Esophagus muscularis mucosa (tissue), 4 donors: ENCODE measurements at regions not wholly inside any gene's neighbourhood (a gene's known extent, or its start where the extent isn't known, plus 50 kb on each side); places are given as distances from the start of the nearest gene placed in this dataset.

ENCODE experiments used
- DNase-seq: peaks from one replicate; pipeline ENCODE4 v3.0.0-alpha.2; 2017; ENCODE audit errors: extremely low spot score
- H3K27ac ChIP-seq, 4 donors: fragments of 200-600 bp; sonication (generic); replicated peaks in 1 of 4; 1 replicate in 3 of 4; 2 replicates in 1 of 4; pipeline ENCODE4 v1.5.1; 2016 to 2019; ENCODE audit warnings: mild to moderate bottlenecking in 1 of 4
- H3K27me3 ChIP-seq, 4 donors: fragments of 200-600 bp; sonication (generic); one replicate each; pipeline versions ENCODE4 v1.5.1 to v1.6.0; 2016 to 2019
- H3K36me3 ChIP-seq, 4 donors: fragments of 200-600 bp; sonication (generic); one replicate each; pipeline ENCODE4 v1.5.1; 2016 to 2019
- H3K4me1 ChIP-seq, 4 donors: fragments of 200-600 bp; sonication (generic); one replicate each; pipeline ENCODE4 v1.5.1; 2016 to 2019
- H3K4me3 ChIP-seq, 4 donors: fragments of 200-600 bp; sonication (generic); 1 replicate in 2 of 4; 2 replicates in 2 of 4; pipeline ENCODE4 v1.5.1; 2016 to 2019; ENCODE audit warnings: mild to moderate bottlenecking in 4 of 4, moderate library complexity in 1 of 4
- H3K9me3 ChIP-seq, 4 donors: fragments of 200-600 bp; sonication (generic); 1 replicate in 3 of 4; 2 replicates in 1 of 4; pipeline ENCODE4 v1.5.1; 2016 to 2019
- EP300 ChIP-seq: sonication (generic); formaldehyde crosslinking; IDR thresholded peaks from one replicate; pipeline ENCODE4 v1.6.1; 2017; ENCODE audit warnings: antibody characterized with exemption
- POLR2A ChIP-seq: fragments of 450-650 bp; IDR thresholded peaks from one replicate; pipeline ENCODE4 v1.6.1; 2017; ENCODE audit warnings: antibody characterized with exemption, moderate library complexity, mild to moderate bottlenecking, low read depth
- POLR2AphosphoS5 ChIP-seq, 2 donors: sonication (generic); formaldehyde crosslinking; IDR thresholded peaks; one replicate each; pipeline ENCODE4 v1.6.1; 2017; ENCODE audit warnings: antibody characterized with exemption in 2 of 2
- WGBS: methylation state at CpG from one replicate; pipeline ENCODE4 v1.1.5; 2018; 5-methylcytosine and 5-hydroxymethylcytosine counted together
- intact Hi-C: fragments of 100-400 bp; cut with DNase I; formaldehyde crosslinking; loops from one replicate; pipeline ENCODE4 v1.15.1; 2023
- TF ChIP-seq, protein P1 (sequence below), 3 experiments: fragments of 200-600 bp in 2 of 3; fragments of 450-650 bp in 1 of 3; sonication (generic) in 2 of 3; IDR thresholded peaks; one replicate each; pipeline ENCODE4 v1.5.1; 2017 to 2019; ENCODE audit warnings: antibody characterized with exemption in 3 of 3, mild to moderate bottlenecking in 2 of 3, moderate library complexity in 1 of 3

GRCh38 chrX:42386681-42387080 lies 391.3 kb downstream of the PPP1R2C start:
- H3K36me3 ChIP-seq = no peaks in the 10 kb centered on the region
- H3K9me3 ChIP-seq = no peaks in the 10 kb centered on the region
- H3K4me3 ChIP-seq = no peak overlapping the region
- H3K27me3 ChIP-seq = peaks cover 0 to 6% (median 0%) of the 10 kb centered on the region in 4 donors
- TF ChIP-seq EP300 (no peak), POLR2AphosphoS5 (IDR thresholded peaks at IDR 0.05) (no peak), POLR2A (no peak)
- TF ChIP-seq, protein P1, sequence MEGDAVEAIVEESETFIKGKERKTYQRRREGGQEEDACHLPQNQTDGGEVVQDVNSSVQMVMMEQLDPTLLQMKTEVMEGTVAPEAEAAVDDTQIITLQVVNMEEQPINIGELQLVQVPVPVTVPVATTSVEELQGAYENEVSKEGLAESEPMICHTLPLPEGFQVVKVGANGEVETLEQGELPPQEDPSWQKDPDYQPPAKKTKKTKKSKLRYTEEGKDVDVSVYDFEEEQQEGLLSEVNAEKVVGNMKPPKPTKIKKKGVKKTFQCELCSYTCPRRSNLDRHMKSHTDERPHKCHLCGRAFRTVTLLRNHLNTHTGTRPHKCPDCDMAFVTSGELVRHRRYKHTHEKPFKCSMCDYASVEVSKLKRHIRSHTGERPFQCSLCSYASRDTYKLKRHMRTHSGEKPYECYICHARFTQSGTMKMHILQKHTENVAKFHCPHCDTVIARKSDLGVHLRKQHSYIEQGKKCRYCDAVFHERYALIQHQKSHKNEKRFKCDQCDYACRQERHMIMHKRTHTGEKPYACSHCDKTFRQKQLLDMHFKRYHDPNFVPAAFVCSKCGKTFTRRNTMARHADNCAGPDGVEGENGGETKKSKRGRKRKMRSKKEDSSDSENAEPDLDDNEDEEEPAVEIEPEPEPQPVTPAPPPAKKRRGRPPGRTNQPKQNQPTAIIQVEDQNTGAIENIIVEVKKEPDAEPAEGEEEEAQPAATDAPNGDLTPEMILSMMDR (IDR thresholded peaks at IDR 0.05) = no peak
- no peaks in the 10 kb centered on the region for H3K4me1 ChIP-seq
- no peak for DNase-seq
- H3K27ac ChIP-seq = no peak overlapping the region
- 86% methylated on average over 2 of the region's 2 CpGs for WGBS
- intact Hi-C loops = no loop called here

GRCh38 chrX:42385730-42386129 lies 392.2 kb downstream of the PPP1R2C start:
- Histone ChIP-seq H3K36me3 (no peaks in the 10 kb centered on the region), H3K27me3 (peaks cover 0 to 3% (median 0%) of the 10 kb centered on the region in 4 donors), H3K4me1 (no peaks in the 10 kb centered on the region), H3K27ac (no peak overlapping the region), H3K4me3 (no peak overlapping the region), H3K9me3 (no peaks in the 10 kb centered on the region)
- WGBS = 48% methylated on average over 2 of the region's 2 CpGs
- intact Hi-C loops = no loop called here
- DNase-seq = no peak
- TF ChIP-seq POLR2AphosphoS5 (IDR thresholded peaks at IDR 0.05) = no peak

DNA sequence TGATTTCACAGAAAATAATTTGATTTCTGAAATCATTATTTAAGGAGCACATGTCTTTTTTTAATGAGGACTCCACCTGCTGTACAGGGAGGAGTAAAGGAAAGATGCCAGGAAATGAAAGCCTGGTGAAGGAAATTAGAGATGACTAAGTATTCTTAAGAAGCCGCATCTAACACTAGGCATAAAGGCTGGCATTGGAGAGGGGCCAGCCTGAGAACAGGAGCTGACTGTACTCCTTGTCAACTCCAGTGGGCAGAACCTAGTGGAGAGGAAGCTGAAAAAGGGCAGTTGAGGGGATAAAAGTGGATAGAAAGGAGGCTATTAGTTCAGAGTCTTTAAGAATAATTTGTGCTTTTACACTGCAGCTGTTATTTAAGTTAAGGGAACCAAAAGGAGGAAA lies 393.0 kb downstream of the PPP1R2C start:
- Histone ChIP-seq H3K4me1 (no peaks in the 10 kb centered on the region), H3K27me3 (no peaks in the 10 kb centered on the region), H3K4me3 (no peak overlapping the region), H3K36me3 (no peaks in the 10 kb centered on the region), H3K9me3 (no peaks in the 10 kb centered on the region), H3K27ac (no peak overlapping the region)
- intact Hi-C loops = no loop called here
- TF ChIP-seq POLR2A (no peak), POLR2AphosphoS5 (IDR thresholded peaks at IDR 0.05) (no peak), EP300 (no peak)
- TF ChIP-seq, protein P1 (IDR thresholded peaks at IDR 0.05) = no peak
- 65% methylated on average over 1 of the region's 1 CpG for WGBS
- DNase-seq = no peak

- no peaks in the 10 kb centered on the region for H3K9me3 ChIP-seq
- no peaks in the 10 kb centered on the region for H3K36me3 ChIP-seq
- H3K27me3 ChIP-seq = no peaks in the 10 kb centered on the region
- intact Hi-C loops = no loop called here
- no peaks in the 10 kb centered on the region for H3K4me1 ChIP-seq
- H3K4me3 ChIP-seq = no peak overlapping the region
- WGBS = 73% methylated on average over 1 of the region's 1 CpG
- H3K27ac ChIP-seq = no peak overlapping the region
- TF ChIP-seq, protein P1 (IDR thresholded peaks at IDR 0.05) = no peak
- TF ChIP-seq POLR2AphosphoS5 (IDR thresholded peaks at IDR 0.05) (no peak), POLR2A (no peak), EP300 (no peak)
- DNase-seq = no peak
Observed at GRCh38 chrX:42378857-42379256, 399.1 kb downstream of the PPP1R2C start.

GRCh38 chrX:42375086-42375485 lies 402.9 kb downstream of the PPP1R2C start:
- no peaks in the 10 kb centered on the region for H3K9me3 ChIP-seq
- no peaks in the 10 kb centered on the region for H3K27me3 ChIP-seq
- no peak for TF ChIP-seq EP300
- TF ChIP-seq POLR2A = no peak
- TF ChIP-seq, protein P1 (IDR thresholded peaks at IDR 0.05) = no peak
- no peak for TF ChIP-seq POLR2AphosphoS5 (IDR thresholded peaks at IDR 0.05)

More at GRCh38 chrX:42375086-42375485, 402.9 kb downstream of the PPP1R2C start:
- no peaks in the 10 kb centered on the region for H3K4me1 ChIP-seq
- H3K27ac ChIP-seq = no peak overlapping the region
- H3K36me3 ChIP-seq = no peaks in the 10 kb centered on the region
- no peak overlapping the region for H3K4me3 ChIP-seq
- DNase-seq = no peak
- intact Hi-C loops = no loop called here
- WGBS = 70% methylated on average over 5 of the region's 7 CpGs
